Effector CD4-positive, alpha-beta T cell (primary cell): ENCODE measurements at regions not wholly inside any gene's neighbourhood (a gene's known extent, or its start where the extent isn't known, plus 50 kb on each side); places are given as distances from the start of the nearest gene placed in this dataset.
"Not testable (repeated sequence)": the region's sequence is repeated elsewhere in the genome, so short reads cannot be mapped to it uniquely, and the experiment has no call there.

ENCODE experiments used
- DNase-seq: peaks from one replicate; pipeline ENCODE4 v3.0.0-alpha.2; 2020

DNA sequence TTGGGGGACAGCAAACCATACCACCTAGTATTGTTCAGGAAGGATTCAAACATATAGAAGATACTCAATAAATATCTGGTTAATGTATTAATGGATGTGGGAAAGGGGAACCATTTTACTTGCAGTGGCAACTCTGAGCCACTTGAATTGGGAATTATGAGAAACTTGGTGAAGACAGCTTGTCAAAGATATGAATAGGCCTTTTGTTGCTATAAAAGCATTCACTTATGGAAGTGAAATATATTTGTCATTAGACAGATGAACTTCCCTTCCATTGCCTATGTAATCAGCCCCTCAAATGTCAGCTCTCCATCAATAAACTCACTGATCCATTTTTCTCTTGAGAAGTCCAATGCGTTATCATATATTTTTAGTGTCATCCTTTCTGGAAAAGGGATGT lies 56.1 kb downstream of the GPR85 start:
- no peak for DNase-seq

- DNase-seq = no peak
These were observed 59.7 kb downstream of the GPR85 start for GRCh38 chr7:113026941-113027340.

DNA sequence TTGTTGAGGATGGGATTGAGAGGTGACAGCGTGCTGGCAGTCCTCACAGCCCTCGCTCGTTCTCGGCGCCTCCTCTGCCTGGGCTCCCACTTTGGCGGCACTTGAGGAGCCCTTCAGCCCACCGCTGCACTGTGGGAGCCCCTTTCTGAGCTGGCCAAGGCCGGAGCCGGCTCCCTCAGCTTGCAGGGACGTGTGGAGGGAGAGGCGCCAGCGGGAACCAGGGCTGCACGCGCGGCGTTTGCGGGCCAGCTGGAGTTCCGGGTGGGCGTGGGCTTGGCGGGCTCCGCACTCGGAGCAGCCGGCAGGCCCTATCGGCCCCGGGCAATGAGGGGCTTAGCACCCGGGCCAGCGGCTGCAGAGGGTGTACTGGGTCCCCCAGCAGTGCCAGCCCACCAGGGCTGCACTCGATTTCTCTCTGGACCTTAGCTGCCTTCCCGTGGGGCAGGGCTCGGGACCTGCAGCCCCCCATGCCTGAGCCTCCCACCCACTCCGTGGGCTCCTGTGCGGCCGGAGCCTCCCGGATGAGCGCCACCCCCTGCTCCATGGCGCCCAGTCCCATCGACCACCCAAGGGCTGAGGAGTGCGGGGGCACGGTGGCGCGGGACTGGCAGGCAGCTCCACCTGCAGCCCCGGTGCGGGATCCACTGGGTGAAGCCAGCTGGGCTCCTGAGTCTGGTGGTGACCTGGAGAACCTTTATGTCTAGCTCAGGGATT lies 69.3 kb downstream of the GPR85 start:
- DNase-seq = not testable (repeated sequence)

GRCh38 chr7:113015034-113015645 lies 71.5 kb downstream of the GPR85 start:
- DNase-seq = no peak

GRCh38 chr7:113013761-113014449 lies 72.7 kb downstream of the GPR85 start:
- DNase-seq = no peak

GRCh38 chr7:113012862-113013261 lies 73.8 kb downstream of the GPR85 start:
- DNase-seq = not testable (repeated sequence)

DNA sequence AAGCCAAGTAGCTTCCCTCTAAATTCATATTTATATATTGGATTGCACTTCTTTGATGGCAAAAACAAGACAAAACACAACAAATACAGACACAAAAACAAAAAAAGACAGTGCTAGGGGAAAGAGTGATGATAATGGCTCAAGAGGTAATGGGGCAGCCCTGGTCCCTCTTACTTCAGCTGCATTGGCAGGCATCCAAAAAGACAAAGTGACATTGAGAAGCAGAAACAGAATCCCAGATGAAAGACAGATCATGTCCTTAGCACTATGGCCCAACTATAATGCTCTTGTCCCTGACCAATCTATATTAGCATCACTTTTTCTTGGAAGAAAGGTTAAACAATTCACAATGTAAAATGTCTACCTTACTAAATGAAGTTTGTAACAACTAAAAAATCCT lies 76.2 kb downstream of the GPR85 start:
- no peak for DNase-seq

- no peak for DNase-seq
These were observed 77.9 kb downstream of the GPR85 start for GRCh38 chr7:113008755-113009154.

- no peak for DNase-seq
These were observed 81.7 kb downstream of the GPR85 start for GRCh38 chr7:113004726-113005454.

DNA sequence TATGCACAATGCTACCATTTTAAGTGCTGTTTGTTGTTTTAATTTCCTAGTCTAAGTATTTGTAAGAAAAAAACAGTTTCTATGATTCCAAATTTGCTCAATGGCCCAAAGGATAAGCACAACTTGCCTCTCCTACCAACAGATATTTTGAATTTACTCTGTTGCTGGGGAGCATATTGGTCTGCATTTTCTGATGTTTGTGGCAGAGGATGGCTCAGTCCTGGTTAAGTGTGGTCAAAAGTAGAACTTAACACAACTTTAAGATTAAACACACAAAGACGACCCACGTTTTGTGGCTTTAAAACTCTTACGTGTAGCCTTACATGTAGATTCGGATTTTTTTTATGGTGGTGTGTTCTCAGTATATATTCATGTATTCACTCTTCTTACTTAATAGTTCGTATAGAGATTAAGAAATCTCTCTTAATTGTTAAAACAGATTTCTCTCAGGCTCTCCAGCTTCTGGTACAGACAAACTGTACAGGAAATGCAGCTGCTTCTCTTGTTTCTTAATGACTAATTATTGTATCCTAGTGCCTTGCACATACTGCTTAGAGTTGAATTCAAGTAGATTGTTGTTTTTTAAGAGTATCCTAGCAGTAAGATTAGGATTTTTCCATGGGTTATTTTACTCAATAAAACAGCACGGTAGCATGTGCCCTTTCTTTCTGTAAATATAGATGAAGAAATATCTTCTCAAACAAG lies 86.2 kb downstream of the GPR85 start:
- no peak for DNase-seq

- no peak for DNase-seq
These were observed 88.8 kb downstream of the GPR85 start for GRCh38 chr7:112997831-112998230.

DNA sequence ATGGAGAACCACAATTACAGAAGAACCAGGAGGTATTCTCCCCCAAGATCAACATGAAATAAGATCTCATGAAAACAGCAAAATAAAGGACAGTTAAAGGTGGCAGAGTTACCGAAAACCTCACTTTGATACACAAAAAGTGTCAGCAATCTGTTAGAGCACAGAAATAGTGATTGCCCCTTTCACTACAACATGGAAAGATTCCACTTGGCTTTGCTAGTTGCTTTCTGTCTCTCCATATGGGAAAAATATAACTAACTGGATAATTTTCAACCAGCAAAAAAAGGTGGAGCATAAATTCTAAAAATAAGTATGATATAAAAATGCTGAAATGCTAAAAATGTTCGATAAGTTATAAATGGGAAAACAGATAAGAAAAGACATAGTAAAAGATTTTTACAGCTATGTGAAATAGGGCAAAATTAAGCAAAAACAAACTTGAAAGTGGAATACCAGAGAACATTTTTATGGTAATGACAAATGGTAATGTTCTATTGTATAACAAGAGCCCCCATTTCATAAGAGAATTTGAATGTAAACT lies 90.2 kb downstream of the GPR85 start:
- no peak for DNase-seq

- DNase-seq = no peak
These were observed 91.4 kb downstream of the GPR85 start for GRCh38 chr7:112995059-112995824.

DNA sequence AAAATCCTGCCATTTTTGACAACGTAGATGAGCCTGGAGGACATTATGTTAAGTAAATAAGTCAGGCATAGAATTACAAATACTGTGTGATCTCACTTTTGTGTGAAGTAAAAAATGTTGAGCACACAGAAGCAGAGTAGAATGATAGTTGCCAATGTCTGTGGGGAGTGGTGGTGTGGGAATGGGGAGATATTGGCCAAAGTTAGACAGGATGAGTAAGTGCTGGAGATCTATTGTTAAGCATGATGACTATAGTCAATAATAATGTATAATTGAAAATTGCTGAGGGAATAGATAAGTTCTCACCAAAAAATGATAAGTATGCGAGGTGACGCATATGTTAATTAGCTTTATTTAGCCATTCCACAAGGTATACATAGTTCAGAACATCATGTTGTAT lies 92.0 kb downstream of the GPR85 start:
- no peak for DNase-seq

DNA sequence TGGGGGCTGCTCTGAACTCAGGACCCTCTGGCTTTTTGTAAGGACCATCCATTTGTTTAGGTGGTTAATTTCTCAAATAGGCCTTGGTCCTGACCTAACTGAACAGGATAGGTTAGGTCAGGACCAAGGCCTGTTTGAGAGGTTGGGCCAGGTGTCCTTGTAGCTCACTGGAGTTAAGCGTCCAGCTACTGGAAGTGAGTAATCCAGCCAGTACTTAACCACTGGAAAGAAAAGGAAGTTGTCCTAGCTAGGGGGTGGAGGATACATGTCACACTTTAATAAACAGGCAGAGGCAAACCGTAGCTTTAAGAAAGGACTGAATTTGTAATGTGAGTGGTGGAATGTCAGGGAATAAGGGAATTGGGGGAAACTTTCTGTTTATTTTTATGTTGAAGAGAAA lies 96.0 kb downstream of the GPR85 start:
- no peak for DNase-seq

GRCh38 chr7:112989531-112989930 lies 97.1 kb downstream of the GPR85 start:
- no peak for DNase-seq

- DNase-seq = no peak
These were observed 99.5 kb downstream of the GPR85 start for GRCh38 chr7:112987171-112987570.

DNA sequence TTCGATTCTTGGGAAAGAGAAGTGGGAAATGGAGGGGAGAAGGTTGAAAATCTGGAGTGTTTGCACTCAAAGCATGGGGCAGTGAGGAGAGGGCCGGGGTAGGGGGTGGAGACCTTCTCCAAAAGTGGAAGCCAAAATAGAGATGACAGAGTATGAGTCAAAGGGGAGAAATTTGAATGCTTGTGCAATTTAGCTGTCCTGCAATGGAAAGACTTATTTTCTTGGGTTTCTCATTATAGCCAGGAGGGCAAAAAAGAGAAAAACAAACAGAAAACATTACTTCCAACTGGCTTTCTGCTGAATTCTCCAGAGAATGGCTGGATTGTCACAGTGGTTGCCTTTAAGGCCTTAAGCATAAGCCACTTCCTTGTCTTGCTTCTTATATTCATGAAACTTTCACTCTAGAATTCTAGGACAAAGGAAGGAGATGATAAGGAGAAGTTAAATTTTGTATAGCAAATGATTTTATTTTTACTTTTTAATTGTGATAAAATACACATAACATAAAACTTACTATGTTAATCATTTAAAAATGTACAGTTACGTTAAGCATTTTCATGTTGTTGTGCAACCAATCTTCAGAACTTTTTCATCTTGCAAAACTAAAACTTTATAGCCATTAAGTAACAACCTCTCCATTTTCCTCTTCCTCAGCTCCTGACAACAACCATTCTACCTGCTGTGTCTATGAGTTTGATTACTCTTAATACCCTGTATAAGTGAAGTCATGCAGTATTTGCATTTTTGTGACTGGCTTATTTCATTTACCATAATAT lies 100.2 kb downstream of the GPR85 start:
- no peak for DNase-seq

- DNase-seq = no peak
These were observed 101.1 kb downstream of the GPR85 start for GRCh38 chr7:112985377-112985987.

GRCh38 chr7:112982441-112983063 lies 104.1 kb downstream of the GPR85 start:
- no peak for DNase-seq
